Activated CD8-positive, alpha-beta T cell treated with anti-CD3 and anti-CD28 coated beads for 36 hours (primary cell): ENCODE measurements at regions not wholly inside any gene's neighbourhood (a gene's known extent, or its start where the extent isn't known, plus 50 kb on each side); places are given as distances from the start of the nearest gene placed in this dataset.

Source experiments
- ATAC-seq: fragments of 200-7000 bp; cut with Tn5 transposase; one replicate; pipeline ENCODE4 v1.10.0; 2021; ENCODE audit warnings: mild to moderate bottlenecking, moderate library complexity
- CTCF ChIA-PET: fragments of 350-600 bp; sonication (Branson Sonifier 250); formaldehyde crosslinking; loops from one replicate; lab custom pipeline; 2021; ENCODE audit warnings: antibody characterized with exemption; lab: Charles Lee
- POLR2A ChIA-PET: fragments of 350-600 bp; sonication (Branson Sonifier 250); formaldehyde crosslinking; loops from one replicate; lab custom pipeline; 2021; ENCODE audit warnings: antibody characterized with exemption; lab: Charles Lee
- DNase-seq: peaks from one replicate; pipeline ENCODE4 v3.0.0-alpha.2; 2020
- H3K27ac Mint-ChIP-seq: one replicate; pipeline ENCODE4 v1.8.0; 2021; ENCODE audit warnings: mild to moderate bottlenecking, mixed read lengths
- H3K27me3 Mint-ChIP-seq: one replicate; pipeline ENCODE4 v1.8.0; 2021; ENCODE audit warnings: mixed read lengths
- H3K36me3 Mint-ChIP-seq: one replicate; pipeline ENCODE4 v1.8.0; 2021; ENCODE audit warnings: low read depth, mixed read lengths
- H3K4me1 Mint-ChIP-seq: one replicate; pipeline ENCODE4 v1.8.0; 2021; ENCODE audit warnings: low read depth, mixed read lengths
- H3K4me3 Mint-ChIP-seq: one replicate; pipeline ENCODE4 v1.8.0; 2021; ENCODE audit warnings: mild to moderate bottlenecking, moderate library complexity, mixed read lengths
- H3K9me3 Mint-ChIP-seq: one replicate; pipeline ENCODE4 v1.8.0; 2021; ENCODE audit warnings: mixed read lengths
- intact Hi-C: fragments of 100-400 bp; cut with micrococcal nuclease; formaldehyde crosslinking; loops from one replicate; pipeline ENCODE4 v1.10.0; 2022
- TF ChIP-seq, protein P1 (sequence below): fragments of 200-600 bp; IDR thresholded peaks from one replicate; pipeline ENCODE4 v1.8.0; 2022; ENCODE audit warnings: antibody characterized with exemption, mild to moderate bottlenecking

DNA sequence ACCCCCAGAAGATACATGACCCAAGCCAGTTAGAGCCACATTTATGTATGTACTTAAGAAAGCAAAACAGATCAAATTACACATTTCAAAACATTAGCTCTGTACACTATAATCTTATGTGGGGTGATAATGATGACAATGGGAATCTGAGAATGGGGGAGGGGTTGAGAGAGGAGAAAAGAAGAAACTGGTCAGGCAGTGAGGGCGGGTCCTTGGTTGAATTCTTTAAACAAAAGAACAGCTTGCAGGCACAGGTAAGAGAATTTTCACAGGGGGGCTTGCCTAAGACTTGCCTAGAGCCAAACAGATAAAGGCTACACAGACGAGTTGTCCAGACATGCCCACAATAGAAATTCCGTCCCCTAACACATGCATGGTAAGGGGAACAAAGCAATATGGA lies 76.8 kb upstream of the PTER start:
- Mint-ChIP-seq H3K4me3 (no peak overlapping the region), H3K4me1 (no peaks in the 10 kb centered on the region), H3K27ac (no peak overlapping the region), H3K27me3 (peaks cover 2% of the 10 kb centered on the region), H3K36me3 (no peaks in the 10 kb centered on the region), H3K9me3 (peaks cover 6% of the 10 kb centered on the region)
- ChIA-PET POLR2A (no interaction called here), CTCF (no interaction called here)
- intact Hi-C loops = no loop called here
- TF ChIP-seq, protein P1, sequence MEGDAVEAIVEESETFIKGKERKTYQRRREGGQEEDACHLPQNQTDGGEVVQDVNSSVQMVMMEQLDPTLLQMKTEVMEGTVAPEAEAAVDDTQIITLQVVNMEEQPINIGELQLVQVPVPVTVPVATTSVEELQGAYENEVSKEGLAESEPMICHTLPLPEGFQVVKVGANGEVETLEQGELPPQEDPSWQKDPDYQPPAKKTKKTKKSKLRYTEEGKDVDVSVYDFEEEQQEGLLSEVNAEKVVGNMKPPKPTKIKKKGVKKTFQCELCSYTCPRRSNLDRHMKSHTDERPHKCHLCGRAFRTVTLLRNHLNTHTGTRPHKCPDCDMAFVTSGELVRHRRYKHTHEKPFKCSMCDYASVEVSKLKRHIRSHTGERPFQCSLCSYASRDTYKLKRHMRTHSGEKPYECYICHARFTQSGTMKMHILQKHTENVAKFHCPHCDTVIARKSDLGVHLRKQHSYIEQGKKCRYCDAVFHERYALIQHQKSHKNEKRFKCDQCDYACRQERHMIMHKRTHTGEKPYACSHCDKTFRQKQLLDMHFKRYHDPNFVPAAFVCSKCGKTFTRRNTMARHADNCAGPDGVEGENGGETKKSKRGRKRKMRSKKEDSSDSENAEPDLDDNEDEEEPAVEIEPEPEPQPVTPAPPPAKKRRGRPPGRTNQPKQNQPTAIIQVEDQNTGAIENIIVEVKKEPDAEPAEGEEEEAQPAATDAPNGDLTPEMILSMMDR = no peak
- ATAC-seq = no peak
- no peak for DNase-seq

- H3K27me3 Mint-ChIP-seq = peaks cover 2% of the 10 kb centered on the region
- intact Hi-C loops = no loop called here
- CTCF ChIA-PET = no interaction called here
- no peak overlapping the region for H3K4me3 Mint-ChIP-seq
- H3K27ac Mint-ChIP-seq = no peak overlapping the region
- H3K9me3 Mint-ChIP-seq = peaks cover 6% of the 10 kb centered on the region
- DNase-seq = no peak
- ATAC-seq = no peak
- POLR2A ChIA-PET = no interaction called here
- TF ChIP-seq, protein P1 = no peak
- H3K4me1 Mint-ChIP-seq = no peaks in the 10 kb centered on the region
- no peaks in the 10 kb centered on the region for H3K36me3 Mint-ChIP-seq
Observed at GRCh38 chr10:16360425-16360824, 76.4 kb upstream of the PTER start.

- intact Hi-C loops = no loop called here
- Mint-ChIP-seq H3K9me3 (peaks cover 6% of the 10 kb centered on the region), H3K36me3 (no peaks in the 10 kb centered on the region), H3K4me1 (no peaks in the 10 kb centered on the region), H3K27ac (no peak overlapping the region), H3K27me3 (peaks cover 2% of the 10 kb centered on the region), H3K4me3 (no peak overlapping the region)
- ChIA-PET CTCF (no interaction called here), POLR2A (no interaction called here)
- TF ChIP-seq, protein P1 = no peak
- ATAC-seq (no peak), DNase-seq (no peak)
Observed at GRCh38 chr10:16361086-16361485, 75.7 kb upstream of the PTER start.

- Mint-ChIP-seq H3K4me1 (no peaks in the 10 kb centered on the region), H3K27ac (no peak overlapping the region), H3K27me3 (peaks cover 18% of the 10 kb centered on the region), H3K36me3 (no peaks in the 10 kb centered on the region), H3K4me3 (no peak overlapping the region), H3K9me3 (peaks cover 6% of the 10 kb centered on the region)
- ChIA-PET CTCF (no interaction called here), POLR2A (no interaction called here)
- DNase-seq (no peak), ATAC-seq (no peak)
- TF ChIP-seq, protein P1 = no peak
- intact Hi-C loops = no loop called here
Observed at GRCh38 chr10:16363741-16364140, 73.1 kb upstream of the PTER start.

DNA sequence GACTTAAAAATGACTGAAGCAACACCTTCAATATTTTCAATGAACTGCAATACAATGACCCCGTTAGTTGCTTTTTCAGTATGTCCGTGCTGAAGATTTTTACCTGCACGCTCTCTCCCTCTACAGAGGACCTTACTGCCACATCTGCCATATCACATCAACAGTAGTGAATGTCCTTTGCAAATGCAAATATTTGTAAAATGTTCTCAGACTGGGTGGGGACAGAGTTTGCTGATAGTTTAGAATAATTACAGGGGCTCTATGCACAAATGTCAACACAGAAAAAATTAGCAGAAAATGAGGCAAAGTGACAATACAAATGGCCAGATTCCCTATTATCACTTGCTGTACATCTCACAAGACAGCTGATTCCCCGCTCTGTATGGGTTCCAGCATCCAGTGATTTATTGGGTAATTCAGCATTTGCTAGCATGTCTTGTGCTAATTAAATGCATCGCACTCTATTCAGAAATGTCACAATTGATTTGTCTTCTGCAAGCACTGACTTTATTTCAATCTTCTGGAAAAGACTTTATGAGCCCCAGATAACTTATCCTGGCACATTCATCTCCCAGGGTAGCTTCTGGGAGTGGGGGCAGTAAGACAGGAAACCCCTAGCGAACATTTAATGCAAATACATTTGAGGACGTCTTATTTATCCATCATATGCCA lies 69.1 kb upstream of the PTER start:
- Mint-ChIP-seq H3K9me3 (peaks cover under 1% of the 10 kb centered on the region), H3K36me3 (no peaks in the 10 kb centered on the region), H3K27ac (no peak overlapping the region), H3K4me1 (no peaks in the 10 kb centered on the region), H3K27me3 (peaks cover 20% of the 10 kb centered on the region), H3K4me3 (no peak overlapping the region)
- TF ChIP-seq, protein P1 = no peak
- ATAC-seq (no peak), DNase-seq (no peak)
- POLR2A ChIA-PET = no interaction called here
- CTCF ChIA-PET = no interaction called here
- intact Hi-C loops = no loop called here
